ENCODE measurements at regions not wholly inside any gene's neighbourhood (a gene's known extent, or its start where the extent isn't known, plus 50 kb on each side); places are given as distances from the start of the nearest gene placed in this dataset.

- TF ChIP-seq, protein P1, sequence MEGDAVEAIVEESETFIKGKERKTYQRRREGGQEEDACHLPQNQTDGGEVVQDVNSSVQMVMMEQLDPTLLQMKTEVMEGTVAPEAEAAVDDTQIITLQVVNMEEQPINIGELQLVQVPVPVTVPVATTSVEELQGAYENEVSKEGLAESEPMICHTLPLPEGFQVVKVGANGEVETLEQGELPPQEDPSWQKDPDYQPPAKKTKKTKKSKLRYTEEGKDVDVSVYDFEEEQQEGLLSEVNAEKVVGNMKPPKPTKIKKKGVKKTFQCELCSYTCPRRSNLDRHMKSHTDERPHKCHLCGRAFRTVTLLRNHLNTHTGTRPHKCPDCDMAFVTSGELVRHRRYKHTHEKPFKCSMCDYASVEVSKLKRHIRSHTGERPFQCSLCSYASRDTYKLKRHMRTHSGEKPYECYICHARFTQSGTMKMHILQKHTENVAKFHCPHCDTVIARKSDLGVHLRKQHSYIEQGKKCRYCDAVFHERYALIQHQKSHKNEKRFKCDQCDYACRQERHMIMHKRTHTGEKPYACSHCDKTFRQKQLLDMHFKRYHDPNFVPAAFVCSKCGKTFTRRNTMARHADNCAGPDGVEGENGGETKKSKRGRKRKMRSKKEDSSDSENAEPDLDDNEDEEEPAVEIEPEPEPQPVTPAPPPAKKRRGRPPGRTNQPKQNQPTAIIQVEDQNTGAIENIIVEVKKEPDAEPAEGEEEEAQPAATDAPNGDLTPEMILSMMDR (IDR thresholded peaks at IDR 0.05; ENCODE audit: borderline replicate concordance, extremely low read depth, low read length, poor library complexity, severe bottlenecking): peak; percentile 78
- no peak for TF ChIP-seq EZH2 (IDR thresholded peaks at IDR 0.05; ENCODE audit: borderline replicate concordance, low read depth, low read length, severe bottlenecking)
Observed at GRCh38 chr15:57866149-57866736, 159.7 kb downstream of the POLR2M start.
